ENCODE measurements at regions not wholly inside any gene's neighbourhood (a gene's known extent, or its start where the extent isn't known, plus 50 kb on each side); places are given as distances from the start of the nearest gene placed in this dataset.
"Not testable (repeated sequence)": the region's sequence is repeated elsewhere in the genome, so short reads cannot be mapped to it uniquely, and the experiment has no call there.

DNA sequence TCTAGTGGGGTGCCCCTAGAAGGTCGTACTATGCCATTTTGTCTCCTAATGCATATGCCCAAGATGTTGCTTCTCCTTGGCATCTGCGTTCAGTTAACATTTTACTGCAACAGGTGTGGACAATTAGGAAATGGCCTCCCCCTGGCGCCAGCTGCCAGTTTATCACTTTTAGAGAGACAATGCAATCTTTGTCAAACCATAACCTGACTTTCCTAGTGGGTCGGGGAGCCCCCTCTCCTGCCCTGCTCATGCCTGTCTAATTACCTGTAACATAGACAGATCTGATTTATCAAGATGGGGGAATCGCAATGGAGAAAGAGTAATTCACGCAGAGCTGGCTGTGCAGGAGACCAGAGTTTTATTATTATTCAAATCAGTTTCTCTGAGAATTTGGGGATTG lies 353.7 kb upstream of the SGO1 start:
- no peak for DNase-seq

DNA sequence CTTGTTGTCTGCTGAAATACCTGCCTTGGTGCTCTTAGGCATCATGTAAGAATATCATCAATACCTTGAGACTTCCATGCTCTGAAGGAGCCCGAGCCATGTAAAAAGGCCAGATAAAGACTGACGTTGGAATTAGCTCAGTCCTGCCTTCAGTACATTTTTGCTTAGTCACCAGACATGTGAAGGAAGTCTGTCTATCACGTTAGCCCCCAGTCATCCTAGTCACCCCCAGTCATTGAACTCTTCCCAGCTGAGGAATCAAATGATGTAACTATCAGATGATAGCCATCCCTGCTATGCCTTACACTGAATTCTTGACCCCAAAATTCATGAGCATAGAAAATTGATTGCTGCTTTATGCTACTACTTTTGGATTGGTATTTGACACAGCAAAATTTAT lies 351.2 kb upstream of the SGO1 start:
- DNase-seq: no peak

DNA sequence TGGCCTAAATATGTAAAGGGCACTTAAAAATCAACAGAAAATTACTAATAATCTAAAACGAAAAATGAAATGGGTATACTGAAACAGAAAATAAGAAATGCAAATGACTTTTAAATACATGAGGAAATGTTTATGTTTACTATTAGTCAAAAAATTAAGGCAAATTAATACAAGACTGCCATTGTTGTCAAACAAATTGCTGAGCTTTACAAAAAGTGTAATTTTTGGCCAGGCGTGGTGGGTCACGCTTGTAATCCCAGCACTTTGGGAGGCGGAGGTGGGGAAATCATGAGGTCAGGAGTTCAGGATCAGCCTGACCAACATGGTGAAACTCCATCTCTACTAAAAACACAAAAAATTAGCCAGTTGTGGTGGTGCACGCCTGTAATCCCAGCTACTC lies 343.9 kb upstream of the SGO1 start:
- DNase-seq: no peak

DNA sequence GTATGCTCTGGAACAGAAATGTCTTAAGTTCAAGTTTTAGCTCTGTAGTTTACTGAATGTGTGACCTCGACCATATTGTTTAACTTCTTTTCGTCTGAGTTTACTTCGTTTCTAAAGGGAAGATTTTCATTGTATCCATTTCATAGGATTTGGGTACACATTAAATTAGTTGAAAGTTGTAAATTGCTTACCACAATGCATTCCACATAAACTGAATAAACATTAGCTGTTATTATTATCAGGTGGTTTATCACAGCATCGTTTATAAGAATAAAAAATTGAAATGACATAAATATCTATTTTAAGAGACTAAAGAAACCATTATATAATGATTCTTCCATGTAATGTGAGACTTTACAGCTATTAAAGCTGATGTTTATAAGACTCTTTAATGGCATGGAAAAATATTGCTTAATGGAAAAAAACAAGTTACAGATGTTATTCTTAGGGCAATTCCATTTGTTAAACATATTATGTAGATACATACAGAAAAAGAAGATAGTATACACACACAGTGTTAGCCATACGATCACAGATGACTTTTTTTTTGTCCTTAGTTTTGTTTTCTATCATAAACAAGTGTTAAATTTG lies 342.3 kb upstream of the SGO1 start:
- no peak for DNase-seq

DNA sequence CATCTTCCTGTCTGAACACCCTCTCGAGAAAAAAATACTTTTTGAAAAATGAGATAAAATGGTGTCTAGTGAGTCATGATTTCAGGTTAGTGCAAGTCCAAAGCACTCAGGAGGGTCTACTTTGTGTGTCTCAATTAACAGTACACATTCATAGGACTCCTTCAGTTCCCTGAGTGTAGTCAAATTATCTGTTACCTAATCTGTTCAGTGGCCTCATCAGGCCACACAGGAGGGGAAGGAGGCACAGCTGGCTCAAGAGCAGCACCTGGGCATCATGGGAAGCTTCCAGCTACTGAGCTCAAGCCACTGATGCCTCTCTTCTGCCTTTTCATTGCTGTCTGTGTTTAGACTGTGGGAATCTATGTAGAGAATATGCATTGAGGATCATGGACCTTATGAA lies 341.4 kb upstream of the SGO1 start:
- no peak for DNase-seq

DNA sequence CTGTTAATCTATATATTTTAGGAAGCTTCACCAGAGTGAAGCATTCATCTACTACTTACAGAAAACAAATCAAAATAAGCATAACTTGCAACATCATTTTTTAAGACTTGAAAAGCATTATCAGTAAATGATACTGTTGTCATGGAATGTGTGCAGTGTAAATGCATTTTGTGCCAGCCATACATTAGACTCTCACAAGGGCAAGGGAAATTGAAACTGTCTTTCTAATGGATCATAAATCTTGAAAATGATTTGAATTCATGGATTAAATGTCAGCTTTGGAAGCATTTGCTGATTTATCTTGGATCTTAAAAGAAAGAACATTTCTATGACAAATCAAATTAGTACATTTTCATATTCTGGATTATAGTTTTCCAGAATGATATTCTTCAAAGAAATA lies 338.3 kb upstream of the SGO1 start:
- no peak for DNase-seq

DNA sequence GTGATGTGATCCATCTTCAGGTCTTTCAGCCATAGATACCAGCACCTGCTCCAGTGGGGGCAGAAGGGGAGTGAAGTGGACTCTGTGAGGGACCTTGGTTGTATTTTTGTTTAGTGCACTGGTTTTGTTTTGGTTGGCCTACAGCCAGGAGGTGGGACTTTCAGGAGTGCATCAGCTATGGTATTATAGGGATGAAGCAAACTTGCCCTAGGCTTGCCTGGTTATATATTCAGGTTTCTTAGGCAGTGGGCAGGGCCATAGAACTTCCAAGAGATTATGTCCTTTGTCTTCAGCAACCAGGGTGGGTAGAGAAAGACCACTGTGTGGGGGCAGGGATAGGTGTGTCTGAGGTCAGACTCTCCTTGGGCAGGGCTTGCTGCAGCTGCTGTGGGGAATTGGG lies 337.3 kb upstream of the SGO1 start:
- DNase-seq: no peak

DNA sequence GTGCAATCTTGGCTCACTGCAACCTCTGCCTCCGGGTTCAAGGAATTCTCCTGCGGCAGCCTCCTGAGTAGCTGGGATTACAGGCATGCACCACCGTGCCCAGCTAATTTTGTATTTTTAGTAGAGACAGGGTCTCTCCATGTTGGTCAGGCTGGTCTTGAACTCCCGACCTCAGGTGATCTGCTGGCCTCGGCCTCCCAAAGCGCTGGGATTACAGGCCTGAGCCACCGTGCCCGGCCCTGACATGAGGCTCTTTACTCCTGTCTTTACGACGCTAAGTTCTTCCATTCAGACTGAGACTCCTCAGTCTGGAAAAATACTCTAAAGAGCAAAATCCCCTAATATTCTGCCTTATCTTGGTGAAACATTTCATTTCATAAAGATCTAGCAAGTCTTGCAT lies 331.3 kb upstream of the SGO1 start:
- DNase-seq: not testable (repeated sequence)

DNA sequence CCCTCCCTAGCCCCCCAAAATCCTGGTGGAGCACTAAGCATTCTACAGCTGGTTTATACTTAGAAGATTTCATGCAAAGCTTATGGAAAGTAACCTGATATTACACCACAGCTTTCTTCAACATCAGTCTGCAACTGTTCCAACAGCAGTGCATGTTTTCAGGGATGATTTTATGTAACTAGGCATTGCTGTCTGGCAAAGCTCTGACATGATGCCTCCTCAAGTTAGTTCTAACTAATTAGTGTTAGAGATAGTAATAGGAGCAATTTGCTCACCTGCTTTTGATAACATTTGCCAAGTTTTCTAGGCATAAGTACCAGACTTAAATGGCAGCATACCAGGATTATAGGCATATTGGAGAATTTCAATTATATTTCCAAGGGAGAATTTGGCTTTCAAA lies 330.3 kb upstream of the SGO1 start:
- DNase-seq: no peak

DNA sequence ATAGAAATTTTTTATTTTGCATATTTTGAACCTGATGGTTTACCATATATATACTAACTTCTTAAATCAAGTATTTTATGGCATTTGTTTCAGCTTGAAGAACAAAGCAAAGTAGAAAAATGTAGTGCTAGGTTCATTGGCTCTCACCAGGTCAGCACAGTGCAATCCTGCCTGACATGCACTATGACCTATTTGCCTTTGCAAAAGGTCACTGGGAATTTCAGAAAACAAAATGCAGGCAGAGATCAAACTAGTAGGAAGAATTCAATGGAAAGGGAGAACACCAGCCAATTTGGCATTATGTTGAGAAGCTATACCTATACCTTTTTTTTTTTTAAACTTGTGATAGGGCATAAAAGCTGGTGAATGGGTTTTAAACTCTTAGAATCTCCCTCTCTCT lies 329.8 kb upstream of the SGO1 start:
- DNase-seq: no peak

DNA sequence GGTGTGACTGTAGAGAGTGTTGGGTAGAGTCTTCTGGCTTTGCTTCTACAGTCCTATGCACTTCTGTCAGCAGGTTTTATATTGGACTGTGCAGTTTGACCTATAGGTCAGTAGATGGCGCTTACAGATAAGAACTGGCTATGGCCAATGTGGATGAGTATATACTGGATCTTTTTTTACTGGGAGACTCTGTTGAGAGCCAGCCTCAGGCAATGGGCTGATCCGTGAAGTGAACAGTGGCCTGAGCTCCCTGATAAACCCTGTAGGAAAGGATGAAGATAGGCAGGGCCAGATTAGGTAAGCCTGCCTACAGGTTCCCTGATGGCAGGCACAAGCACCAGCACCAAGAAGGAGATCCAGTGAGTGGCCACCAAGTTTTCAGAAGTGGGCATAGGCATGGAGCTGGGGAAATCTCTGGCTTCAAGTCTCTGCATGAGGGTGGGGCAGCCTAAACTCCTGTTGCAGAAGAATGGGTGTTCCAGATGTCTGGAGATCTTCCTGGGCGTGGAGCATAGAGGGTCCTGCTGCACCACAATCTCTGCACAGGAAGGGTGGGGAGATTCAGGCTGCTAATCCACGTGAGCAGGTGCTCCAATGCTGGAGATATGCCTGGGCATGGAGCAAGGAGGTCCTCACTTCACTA lies 326.0 kb upstream of the SGO1 start:
- no peak for DNase-seq

DNA sequence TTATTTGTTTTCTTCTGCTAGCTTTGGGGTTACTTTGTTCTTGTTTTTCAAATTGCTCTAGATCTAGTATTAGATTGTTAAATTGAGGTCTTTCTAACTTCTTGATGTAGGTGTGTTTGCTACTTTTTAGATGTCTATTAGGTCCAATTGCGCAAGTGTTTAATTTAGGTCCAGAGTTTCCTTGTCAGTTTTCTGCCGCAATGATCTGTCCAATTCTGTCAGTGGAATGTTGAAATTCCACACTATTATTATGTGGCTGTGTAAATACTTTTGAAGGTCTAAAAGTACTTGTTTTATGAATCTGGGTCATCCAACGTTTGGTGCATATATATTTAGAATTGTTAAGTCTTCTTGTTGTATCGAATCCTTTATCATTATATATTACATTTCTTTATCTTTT lies 324.4 kb upstream of the SGO1 start:
- DNase-seq: no peak

DNA sequence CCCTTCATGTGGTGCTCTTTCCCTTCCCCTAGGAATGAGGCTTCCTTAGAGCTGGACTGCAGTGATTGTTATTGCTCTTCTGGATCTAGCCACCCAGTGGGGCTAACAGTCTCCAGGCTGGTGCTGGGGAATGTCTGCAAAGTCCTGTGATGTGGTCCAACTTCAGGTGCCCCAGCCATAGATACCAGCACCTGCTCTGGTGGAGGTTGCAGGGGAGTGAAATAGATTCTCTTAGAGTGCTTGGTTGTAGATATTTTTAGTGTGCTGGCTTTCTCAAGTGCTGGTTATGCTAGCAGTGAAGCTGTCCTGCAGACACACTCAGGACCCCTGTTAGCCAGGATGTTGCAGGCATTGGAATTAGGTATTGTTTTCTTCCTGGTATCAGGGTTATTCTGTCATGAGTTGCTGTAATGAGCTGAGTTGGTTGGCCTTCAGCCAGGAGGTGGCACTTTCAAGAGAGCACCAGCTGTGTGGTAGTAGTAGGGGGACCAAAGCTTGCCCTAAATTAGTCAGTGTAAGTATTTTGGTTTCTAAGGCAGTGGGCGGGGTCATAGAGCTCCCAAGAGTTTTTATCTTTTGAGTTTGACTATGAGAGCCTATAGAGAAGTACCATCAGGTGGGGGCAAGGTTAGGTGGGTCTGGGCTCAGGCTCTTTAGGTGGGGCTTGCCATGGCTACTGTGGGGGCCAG lies 317.5 kb upstream of the SGO1 start:
- no peak for DNase-seq

DNA sequence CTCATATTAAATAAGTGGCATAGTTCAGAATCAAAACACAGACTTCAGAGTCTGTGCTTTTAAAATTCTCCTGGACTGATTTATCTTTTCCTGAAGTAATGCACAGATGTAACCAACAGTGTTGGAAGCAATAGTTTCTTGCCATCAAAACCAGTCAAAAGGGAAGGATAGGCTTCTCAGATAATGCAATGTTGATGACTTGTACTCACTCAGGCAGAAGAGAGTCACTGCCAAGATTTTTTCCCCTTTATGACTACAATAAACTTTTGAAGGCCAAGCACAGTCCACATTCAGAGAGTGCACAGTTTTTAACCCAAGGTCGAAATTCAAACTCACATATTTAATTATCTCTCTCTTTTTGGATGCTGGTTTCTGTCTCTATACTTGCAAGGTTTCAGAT lies 305.0 kb upstream of the SGO1 start:
- DNase-seq: no peak

DNA sequence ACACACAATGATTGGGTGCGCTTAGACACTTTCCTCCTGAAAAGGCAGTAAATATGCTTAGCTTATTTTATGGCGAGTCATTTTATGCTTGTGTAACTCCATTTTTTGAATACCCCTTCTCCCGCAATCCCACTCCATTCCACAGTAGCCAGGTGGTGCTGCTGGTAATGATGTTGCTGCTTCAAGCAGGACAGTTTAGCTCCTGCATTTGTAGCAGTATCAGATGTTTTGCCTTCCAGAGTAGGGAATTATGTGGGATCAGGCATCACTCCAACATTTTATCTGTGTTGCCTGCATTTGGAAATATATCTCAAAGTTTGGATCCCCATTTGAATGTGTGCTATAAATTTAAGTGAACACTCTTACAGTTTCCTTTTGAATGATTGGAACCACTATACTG lies 302.1 kb upstream of the SGO1 start:
- DNase-seq: no peak

DNA sequence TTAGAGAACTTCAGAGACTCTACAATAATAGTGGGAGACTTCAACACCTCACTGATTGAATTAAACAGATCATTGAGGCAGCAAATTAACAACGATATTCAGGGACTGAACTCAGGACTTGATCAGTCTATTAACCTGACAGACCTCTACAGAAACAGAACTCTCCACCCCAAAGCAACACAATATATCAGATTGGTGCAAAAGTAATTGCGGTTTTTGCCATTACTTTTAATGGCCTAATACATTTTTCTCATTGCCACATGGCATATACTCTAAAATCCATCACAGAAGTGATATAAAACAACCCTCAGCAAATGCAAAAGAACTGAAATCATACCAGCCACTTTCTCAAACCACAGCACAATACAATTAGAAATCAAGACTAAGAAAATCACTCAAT lies 298.1 kb upstream of the SGO1 start:
- no peak for DNase-seq

DNA sequence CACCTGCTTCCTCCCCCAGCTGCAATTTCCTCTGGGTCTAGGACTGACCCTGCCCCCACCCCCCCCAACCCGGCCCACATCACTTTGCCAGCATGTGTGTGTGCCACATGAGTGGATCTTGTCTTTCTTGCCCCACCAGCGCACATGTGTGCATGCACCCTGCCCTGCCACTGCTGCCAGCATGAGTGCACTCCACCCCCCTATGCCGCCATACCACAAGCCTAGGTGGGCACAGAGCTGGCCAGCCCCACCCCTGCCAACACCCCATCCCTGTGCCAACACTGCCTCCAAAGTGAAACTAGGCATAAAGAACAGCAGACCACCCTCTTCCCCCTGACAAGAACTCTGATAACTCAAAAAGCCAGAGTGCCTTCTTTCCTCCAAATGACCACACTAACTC lies 296.3 kb upstream of the SGO1 start:
- DNase-seq: no peak

DNA sequence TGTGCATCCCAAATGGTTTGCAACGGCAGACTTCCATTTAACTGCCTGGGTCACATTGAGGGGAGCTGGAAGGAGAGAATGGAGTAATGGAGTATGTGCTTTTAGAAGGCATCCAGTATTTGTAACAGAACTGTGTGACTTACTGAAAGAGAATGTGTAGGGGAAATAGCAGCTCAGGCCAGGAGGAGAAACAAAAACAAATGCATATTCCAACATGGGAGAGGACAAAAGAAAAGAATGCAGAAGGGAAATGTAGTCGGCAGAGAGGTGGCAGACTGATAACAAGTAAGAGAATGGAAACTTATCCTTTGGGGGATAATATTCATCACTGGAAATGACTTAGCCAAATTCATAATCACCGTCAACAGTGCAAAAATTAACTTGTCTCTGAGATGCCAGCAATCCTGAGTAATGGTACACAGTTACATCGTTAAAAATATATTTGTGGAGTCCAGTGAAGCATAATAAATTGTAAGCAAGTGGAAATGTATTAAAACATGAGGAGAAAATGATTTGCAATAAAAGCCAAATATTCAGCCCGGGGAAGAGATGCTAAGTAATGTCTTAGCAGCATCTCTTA lies 294.9 kb upstream of the SGO1 start:
- no peak for DNase-seq

DNA sequence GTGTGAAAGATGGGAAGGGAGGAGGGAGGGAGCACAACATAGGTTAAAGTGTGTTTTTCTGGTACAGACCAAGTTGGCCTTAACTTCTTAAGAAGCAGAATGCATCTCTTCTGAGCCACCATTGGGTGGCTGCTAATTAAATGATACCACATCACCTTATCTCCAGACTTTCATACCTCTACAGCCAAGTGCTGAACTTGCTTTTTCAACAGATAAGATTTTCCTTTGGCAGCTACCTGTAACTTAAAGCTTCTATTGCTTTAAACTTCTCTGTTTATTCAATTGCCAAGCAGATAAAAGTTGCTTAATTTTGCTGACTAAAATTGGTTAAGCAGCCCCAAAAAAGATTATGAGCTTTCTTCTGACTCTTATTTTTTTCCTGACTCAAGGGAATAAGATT lies 292.4 kb upstream of the SGO1 start:
- DNase-seq: no peak

DNA sequence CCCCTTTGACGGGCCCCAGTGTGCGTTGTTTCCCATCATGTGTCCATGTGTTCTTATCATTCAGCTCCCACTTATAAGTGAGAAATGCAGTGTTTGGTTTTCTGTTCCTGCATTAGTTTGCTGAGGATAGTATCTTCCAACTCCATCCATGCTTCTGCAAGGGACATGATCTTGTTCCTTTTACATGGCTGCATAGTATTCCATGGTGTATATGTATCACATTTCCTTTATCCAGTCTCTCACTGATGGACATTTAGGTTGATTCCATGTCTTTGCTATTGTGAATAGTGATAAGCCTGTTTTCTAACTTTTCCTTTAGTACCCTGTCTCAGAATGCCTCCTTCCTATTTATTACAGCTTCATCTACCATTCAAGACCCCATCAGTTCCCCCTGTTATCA lies 278.2 kb upstream of the SGO1 start:
- not testable (repeated sequence) for DNase-seq

DNA sequence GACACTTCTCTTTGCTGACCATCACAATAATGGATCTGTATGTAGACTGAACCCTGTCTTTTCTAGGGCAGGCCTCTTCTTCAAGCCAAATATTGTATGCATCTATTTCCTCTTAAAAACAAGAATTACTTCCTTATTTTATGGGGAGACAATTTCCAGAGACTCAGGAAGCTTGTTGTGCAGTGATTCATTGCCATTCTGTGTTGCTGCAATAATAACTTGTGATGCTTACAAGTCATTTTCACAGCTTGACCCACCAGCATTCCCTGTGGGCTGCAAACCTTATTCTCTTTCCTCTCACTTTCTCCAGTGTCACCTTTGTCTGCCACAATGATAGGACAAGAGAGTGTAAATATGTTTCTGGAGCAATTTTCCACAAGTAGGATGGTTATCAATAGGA lies 276.7 kb upstream of the SGO1 start:
- no peak for DNase-seq

DNA sequence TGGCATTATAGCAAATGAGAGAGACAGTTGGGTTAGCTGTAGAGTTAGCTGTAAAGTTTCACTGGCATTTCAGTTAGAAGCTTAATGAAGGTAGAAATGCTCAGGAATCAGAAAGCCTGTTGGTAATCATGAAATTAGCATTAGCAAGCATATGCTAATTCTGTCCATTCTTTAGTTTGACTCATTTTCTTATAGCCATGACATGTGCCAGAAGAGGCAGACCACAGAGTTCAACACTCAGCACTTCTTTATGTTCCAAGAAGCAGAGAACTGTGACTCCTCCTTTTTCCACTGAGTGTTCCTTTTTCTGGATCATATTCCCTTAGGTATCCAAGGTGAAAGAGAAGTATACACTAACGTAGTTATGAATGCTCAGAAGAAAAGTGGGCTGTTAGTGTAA lies 276.2 kb upstream of the SGO1 start:
- DNase-seq: no peak

DNA sequence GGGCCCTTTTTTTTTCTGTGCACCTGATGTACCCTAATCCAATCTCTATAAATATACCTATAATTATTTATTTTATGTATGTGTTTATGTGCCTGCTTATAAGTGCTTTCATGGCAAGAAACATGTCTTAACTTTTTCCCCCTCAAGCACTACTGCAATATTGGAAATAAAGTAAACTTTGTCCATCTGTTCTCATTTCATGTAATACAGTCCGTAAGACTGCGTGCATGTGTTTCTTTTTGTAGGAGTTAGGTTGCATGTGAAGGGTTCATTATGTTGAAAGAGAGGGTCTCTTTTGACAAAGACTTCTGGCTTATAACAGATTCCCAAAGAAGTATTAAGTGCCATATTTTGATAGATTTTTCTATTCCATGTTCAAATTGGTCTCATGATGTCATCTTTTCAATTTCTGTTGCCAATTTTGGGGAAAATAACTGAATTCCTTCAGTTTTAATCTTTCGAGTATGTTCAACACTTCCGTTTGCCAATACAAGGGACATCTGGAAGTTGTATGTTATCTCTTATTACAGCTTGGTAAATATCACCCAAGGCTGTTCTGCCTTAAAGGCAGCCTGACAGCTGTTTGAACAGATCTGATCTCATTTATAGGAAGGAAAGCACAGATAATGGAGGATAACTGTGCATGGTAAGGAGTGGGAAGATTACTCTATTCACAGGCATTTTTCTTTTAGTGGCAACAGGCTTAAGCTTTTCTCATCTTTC lies 273.1 kb upstream of the SGO1 start:
- no peak for DNase-seq

DNA sequence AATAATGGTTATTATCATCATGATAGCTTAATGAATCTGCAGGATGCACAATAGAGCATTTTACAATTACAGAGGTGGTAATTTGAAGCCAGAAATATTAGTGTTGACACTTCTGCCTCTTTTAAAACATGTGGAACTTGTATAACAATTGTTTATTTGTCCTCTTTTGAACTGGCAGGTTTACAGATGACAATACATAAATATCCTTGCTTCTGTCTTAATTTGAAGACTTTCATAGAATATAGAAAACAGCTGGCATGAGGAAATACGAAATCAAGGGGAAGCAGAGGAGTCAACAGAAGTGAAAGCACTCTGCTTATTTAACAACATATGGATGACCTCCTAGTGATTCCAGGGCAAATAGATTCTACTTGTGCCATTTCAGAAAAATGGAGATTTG lies 270.5 kb upstream of the SGO1 start:
- DNase-seq: no peak

Measured in femur (tissue), 1 donor.